ENCODE measurements at regions not wholly inside any gene's neighbourhood (a gene's known extent, or its start where the extent isn't known, plus 50 kb on each side); places are given as distances from the start of the nearest gene placed in this dataset.

- intact Hi-C loops (cut with DNase I), result no loop called here
- no peak for DNase-seq
- Histone ChIP-seq H3K4me1 (replicated peaks in 1 of 2) (no peaks in the 10 kb centered on the region), H3K9me3 (replicated peaks in 1 of 3) (no peaks in the 10 kb centered on the region), H3K27me3 (no peaks in the 10 kb centered on the region), H3K36me3 (replicated peaks in 1 of 2) (no peaks in the 10 kb centered on the region), H3K4me3 (no peak overlapping the region), H3K27ac (no peak overlapping the region)
- TF ChIP-seq CTCF (IDR thresholded peaks at IDR 0.05), result no peak
- no peak for TF ChIP-seq POLR2A (IDR thresholded peaks at IDR 0.05)
- WGBS, 4 donors, result 60 to 80% (median 69%) methylated on average over 1 of the region's 1 CpG
Observed at GRCh38 chr2:225932811-225933413, 533.4 kb downstream of the NYAP2 start.

- Histone ChIP-seq H3K36me3 (replicated peaks in 1 of 2) (no peaks in the 10 kb centered on the region), H3K4me3 (no peak overlapping the region), H3K27me3 (no peaks in the 10 kb centered on the region), H3K27ac (no peak overlapping the region), H3K4me1 (replicated peaks in 1 of 2) (no peaks in the 10 kb centered on the region), H3K9me3 (replicated peaks in 1 of 3) (peaks cover 0 to under 1% (median 0%) of the 10 kb centered on the region in 3 donors)
- no peak for TF ChIP-seq POLR2A (IDR thresholded peaks at IDR 0.05)
- no peak for TF ChIP-seq CTCF (IDR thresholded peaks at IDR 0.05)
- intact Hi-C loops (cut with DNase I), result no loop called here
- DNase-seq, result no peak
- whole genome bisulfite sequencing, 4 donors, result 52 to 65% (median 59%) methylated on average over 2 of the region's 2 CpGs
Observed at GRCh38 chr2:225930687-225931086, 531.2 kb downstream of the NYAP2 start.

- intact Hi-C loops (cut with DNase I), result no loop called here
- no peak for TF ChIP-seq CTCF (IDR thresholded peaks at IDR 0.05)
- no peak for TF ChIP-seq POLR2A (IDR thresholded peaks at IDR 0.05)
- no peaks in the 10 kb centered on the region for H3K4me1 ChIP-seq (replicated peaks in 1 of 2)
Observed at GRCh38 chr2:225920621-225921220, 521.2 kb downstream of the NYAP2 start.

GRCh38 chr2:225916692-225917091 is 517.2 kb downstream of the NYAP2 start:
- Histone ChIP-seq H3K4me3 (no peak overlapping the region), H3K27ac (no peak overlapping the region), H3K27me3 (no peaks in the 10 kb centered on the region), H3K36me3 (replicated peaks in 1 of 2) (no peaks in the 10 kb centered on the region), H3K9me3 (replicated peaks in 1 of 3) (no peaks in the 10 kb centered on the region), H3K4me1 (replicated peaks in 1 of 2) (no peaks in the 10 kb centered on the region)
- TF ChIP-seq POLR2A (IDR thresholded peaks at IDR 0.05) (no peak), CTCF (IDR thresholded peaks at IDR 0.05) (no peak)
- intact Hi-C loops (cut with DNase I), result no loop called here
- no peak for DNase-seq
- 58 to 69% (median 68%) methylated on average over 2 of the region's 2 CpGs for WGBS, 4 donors

More at GRCh38 chr2:225920621-225921220, 521.2 kb downstream of the NYAP2 start:
- Histone ChIP-seq H3K9me3 (replicated peaks in 1 of 3) (peaks cover 0 to 6% (median 0%) of the 10 kb centered on the region in 3 donors), H3K36me3 (replicated peaks in 1 of 2) (no peaks in the 10 kb centered on the region), H3K4me3 (no peak overlapping the region), H3K27ac (no peak overlapping the region), H3K27me3 (no peaks in the 10 kb centered on the region)
- DNase-seq, result no peak
- WGBS, 4 donors, result 64 to 74% (median 72%) methylated on average over 6 of the region's 6 CpGs
